Left cardiac atrium (tissue), 4 donors: ENCODE measurements at regions not wholly inside any gene's neighbourhood (a gene's known extent, or its start where the extent isn't known, plus 50 kb on each side); places are given as distances from the start of the nearest gene placed in this dataset.

Source experiments
- ATAC-seq, 2 donors: fragments of 200-7000 bp; cut with Tn5 transposase; one replicate each; pipeline ENCODE4 v1.9.1; 2020; ENCODE audit warnings: mild to moderate bottlenecking in 2 of 2, moderate library complexity in 2 of 2
- DNase-seq: peaks from one replicate; pipeline ENCODE4 v3.0.0-alpha.2; 2020
- intact Hi-C, 2 donors: fragments of 100-400 bp; cut with DNase I; formaldehyde crosslinking; loops; one replicate each; pipeline versions ENCODE4 v1.14.1 to v1.15.1; 2022 to 2023
- donor health status: DM: no; HTN: yes; CAD: no.
- donor health status: DM: no; HTN: yes; CAD: no; lungs with severe emphysema.
- donor health status: DM: yes; HTN: yes; CAD: no.
- donor health status: Dilated cardiomyopathy.

GRCh38 chr21:14874379-14874778, 190.4 kb downstream of the NRIP1 start:
- intact Hi-C loops: no loop called here
- DNase-seq: no peak
- ATAC-seq: no peak

GRCh38 chr21:14871861-14872260, 192.9 kb downstream of the NRIP1 start:
- DNase-seq (no peak), ATAC-seq (no peak)
- intact Hi-C loops: no loop called here

DNA sequence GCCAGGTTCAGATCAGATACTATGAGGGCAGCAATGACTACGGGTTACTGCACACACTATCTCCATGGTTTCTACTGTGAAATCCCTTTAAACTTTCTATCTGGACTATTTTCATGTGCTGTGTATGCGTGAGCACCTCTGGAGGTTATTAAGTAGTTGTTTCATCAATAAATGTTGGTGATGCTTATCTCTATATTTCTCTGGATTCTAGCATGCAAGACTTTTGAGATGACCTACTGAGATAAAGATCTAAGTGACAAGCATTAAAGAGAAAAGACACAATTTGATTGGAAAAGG, 194.0 kb downstream of the NRIP1 start:
- no peak for DNase-seq
- intact Hi-C loops: no loop called here
- ATAC-seq: no peak

DNA sequence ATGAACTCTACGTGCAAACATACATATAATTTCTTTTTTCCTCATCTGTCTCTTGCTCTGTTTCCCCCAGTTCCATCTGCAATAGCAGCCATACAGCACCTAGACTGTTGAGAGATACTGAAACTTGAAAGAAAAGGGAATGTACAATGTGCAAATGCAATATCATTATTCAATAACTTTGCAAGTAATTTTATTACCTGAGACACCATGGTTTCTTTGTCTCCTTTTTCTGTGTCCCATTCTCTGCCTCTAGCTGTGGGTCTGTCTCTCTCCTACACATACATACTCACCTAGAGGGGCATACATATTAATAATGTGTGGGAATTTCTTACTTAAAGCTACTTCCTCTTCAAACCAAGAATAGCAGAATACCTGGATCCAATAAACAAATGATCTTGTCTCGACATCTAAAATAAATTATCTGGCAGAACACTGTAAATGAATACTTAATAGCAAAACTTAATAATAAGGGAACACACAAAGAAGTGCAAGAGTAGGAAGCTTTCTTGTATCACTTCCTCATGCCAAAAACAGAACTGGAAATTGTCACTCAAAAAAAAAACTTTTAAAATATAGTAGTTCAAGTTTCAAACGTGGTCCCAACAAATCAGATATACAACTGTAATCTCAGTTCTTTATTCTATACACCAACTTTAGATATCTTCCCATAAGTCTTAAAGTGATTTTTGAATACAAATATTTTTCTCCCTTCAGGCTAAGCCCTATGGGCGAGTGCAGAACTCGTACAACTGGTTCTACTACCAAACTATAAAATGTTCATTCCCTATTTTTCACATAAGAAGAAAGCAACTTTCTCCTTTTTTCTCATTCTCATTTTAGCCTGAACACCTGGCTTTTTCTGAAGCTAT, 194.6 kb downstream of the NRIP1 start:
- DNase-seq (no peak), ATAC-seq (no peak)
- intact Hi-C loops: loop anchor here (10.0 kb wide), 3 partner anchors 615 to 725 kb away; no protein-coding TSS in a partner anchor

GRCh38 chr21:14866859-14867765, 197.7 kb downstream of the NRIP1 start:
- intact Hi-C loops: loop anchor here (10.0 kb wide), 3 partner anchors 612 to 728 kb away; no protein-coding TSS in a partner anchor
- DNase-seq (no peak), ATAC-seq (no peak)

DNA sequence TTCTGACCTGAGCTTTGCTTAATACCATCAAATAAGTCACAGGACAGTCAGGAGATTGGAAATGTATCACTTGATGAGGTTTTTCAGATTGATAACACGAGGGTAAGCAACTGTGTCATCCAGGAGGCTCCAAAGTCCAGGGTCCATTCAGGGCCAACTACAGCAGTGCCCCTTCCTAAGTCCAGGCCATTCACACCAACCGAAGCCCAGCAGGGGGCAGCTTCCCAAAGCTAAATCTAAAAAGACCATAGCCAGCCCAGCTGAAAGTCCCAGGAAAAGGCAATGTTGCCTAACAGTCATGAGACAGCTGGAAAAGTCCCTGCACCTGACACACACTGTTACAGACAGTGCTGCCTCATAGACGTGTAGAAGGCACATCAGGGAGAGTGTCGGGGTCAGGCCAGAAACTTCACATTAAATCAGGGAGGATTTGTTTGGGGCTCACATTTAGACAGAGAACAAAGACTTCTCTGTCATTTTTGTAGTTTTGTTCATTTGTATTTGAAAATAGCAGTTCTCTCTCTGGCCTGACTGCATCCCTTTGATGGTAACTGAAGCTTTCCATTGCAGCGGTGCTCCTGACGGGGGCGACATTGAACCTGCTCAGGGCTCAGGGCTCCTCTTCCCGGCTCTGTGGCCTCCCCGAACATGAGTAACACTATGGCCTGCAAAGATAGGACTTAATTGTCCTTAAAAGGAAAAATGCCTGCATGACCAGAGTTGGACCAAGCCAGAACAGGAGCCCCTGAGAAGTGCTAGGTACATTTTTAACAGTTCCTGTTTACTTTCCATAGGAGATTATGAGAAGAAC, 200.4 kb downstream of the NRIP1 start:
- peak; percentile 83 to 95 for ATAC-seq
- DNase-seq: peak; percentile 74
- intact Hi-C loops: loop anchor here (2.0 to 10.0 kb wide), 5 partner anchors 203 to 730 kb away; no protein-coding TSS in a partner anchor

DNA sequence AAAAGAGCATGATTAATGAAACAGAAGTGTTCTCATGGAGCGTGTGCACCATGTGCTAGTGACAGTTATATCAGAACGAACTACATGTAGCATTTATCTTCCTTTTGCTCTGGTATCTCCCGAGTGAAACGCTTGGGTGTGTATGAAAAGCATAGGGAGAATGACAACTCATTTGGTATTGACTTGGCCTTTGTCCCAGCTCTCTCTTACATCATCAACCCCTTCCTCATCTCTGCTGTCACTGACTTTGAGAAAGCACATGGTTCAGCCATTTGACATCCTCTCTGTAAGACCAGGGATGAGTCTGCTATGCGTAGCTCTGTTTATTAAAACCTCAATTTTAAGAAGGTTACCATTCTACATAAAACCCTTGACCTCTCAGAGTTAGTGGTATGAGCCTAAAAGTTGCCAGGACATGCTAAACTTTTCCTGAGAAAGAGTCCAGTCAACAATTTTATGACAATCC, 201.0 kb downstream of the NRIP1 start:
- intact Hi-C loops: loop anchor here (2.0 to 10.0 kb wide), 5 partner anchors 204 to 731 kb away; no protein-coding TSS in a partner anchor
- DNase-seq (no peak), ATAC-seq (peak in 1 of 2 donors; percentile 27)

GRCh38 chr21:14862794-14863720, 201.7 kb downstream of the NRIP1 start:
- intact Hi-C loops: loop anchor here (5.0 to 10.0 kb wide), 4 partner anchors 204 to 732 kb away; no protein-coding TSS in a partner anchor
- no peak for ATAC-seq
- no peak for DNase-seq

DNA sequence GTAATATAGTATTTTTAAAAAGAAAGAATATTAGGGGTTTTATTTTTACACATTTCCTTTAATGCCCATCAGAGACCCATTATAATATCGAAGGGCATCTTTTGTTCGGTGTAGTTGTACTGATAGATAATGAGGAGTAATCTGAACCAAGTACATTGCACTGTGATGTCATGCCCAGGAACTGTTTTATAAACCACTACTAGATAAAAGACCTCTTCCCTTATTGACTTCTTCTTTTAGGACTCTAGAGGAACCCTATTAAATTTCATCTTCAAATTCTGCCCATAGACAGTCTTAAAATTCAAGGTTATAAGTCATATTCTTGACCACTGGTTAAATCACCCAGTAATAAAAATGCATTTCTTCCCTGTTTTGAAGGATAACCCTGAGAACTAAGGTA, 206.5 kb downstream of the NRIP1 start:
- intact Hi-C loops: loop anchor here in 1 of 2 donors (10.0 kb wide), 1 partner anchor 444 kb away; no protein-coding TSS in a partner anchor
- DNase-seq: no peak
- no peak for ATAC-seq

- DNase-seq (no peak), ATAC-seq (no peak)
- intact Hi-C loops: loop anchor here in 1 of 2 donors (10.0 kb wide), 1 partner anchor 443 kb away; no protein-coding TSS in a partner anchor
Measured at GRCh38 chr21:14857529-14857928, 207.3 kb downstream of the NRIP1 start.

DNA sequence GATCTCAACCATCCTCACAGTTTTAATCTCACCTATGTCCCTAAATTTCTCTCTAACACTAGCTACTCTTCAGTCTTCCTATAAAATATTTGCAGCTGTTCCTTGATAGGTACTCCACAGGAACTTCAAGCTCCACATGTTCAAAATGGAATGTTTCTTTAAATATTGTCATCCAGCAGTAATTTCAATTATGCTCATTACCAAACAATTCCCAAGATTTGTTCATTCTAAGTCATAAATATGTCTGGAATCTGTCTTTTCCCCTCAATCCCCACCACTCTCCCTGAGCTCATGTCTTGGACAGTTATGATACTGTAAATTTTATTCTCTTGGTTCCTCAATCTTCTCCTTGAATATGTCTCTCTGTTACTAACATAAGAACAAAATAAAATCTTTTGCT, 214.4 kb downstream of the NRIP1 start:
- DNase-seq (no peak), ATAC-seq (no peak)
- intact Hi-C loops: loop anchor here in 1 of 2 donors (10.0 kb wide), 1 partner anchor 436 kb away; no protein-coding TSS in a partner anchor

DNA sequence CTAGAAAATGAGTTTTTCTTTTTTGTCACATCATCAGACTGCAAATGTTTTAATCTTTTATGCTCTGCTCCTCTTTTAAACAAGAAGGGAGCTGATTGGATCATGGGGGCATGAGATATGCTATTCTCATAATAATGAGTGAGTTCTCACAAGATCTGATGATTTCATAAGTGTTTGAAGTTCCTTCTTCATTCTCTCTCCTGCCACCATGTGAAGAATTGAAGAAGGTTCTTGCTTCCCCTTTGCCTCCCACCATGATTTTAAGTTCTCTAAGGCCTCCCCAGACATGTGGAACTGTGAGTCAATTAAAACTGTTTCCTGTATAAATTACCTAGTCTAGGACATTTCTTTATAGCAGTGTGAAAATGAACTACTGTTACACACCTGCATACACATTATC, 218.2 kb downstream of the NRIP1 start:
- DNase-seq: no peak
- intact Hi-C loops: no loop called here

DNA sequence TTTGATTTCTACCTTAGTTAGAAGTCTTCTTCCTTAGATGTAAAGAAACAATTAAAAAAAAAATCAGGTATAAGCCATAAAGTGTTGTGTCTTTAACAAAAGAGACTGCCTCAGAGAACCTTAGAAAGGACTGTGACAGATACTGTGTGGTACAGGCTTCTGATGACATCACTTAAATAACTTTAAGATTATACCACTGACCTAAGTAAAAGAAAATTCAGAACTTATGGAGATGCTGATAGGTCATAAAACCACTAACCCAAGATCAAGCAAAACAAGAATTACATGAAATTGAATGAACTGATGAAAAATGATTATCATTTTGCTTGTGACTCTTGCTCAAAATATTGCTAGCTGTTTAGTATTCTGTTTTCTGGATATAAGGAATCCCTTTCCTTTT, 220.8 kb downstream of the NRIP1 start:
- intact Hi-C loops: no loop called here
- DNase-seq: no peak
- no peak for ATAC-seq

More for the DNA sequence above, 218.2 kb downstream of the NRIP1 start:
- no peak for ATAC-seq

DNA sequence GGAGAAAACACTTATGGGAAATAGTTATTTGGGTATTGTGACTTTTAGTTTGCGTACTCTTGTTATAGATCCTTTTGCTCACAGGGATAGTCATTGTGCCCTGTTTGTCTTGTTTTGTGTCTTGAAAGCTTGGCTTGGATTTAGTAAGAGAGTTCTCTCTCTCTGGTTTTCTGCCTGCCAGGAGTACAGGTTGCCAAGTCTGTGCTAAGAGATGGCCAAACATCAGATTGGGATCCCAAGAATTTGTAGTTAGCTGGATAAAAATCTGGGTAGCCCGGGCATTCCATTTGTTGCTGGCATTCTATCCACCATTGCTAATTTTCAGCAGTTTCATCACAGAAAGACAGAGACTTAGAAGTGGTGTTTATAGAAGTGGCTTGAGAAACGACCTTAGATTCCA, 222.2 kb downstream of the NRIP1 start:
- ATAC-seq (no peak), DNase-seq (no peak)
- intact Hi-C loops: no loop called here

GRCh38 chr21:14841511-14842472, 223.0 kb downstream of the NRIP1 start:
- no peak for DNase-seq

DNA sequence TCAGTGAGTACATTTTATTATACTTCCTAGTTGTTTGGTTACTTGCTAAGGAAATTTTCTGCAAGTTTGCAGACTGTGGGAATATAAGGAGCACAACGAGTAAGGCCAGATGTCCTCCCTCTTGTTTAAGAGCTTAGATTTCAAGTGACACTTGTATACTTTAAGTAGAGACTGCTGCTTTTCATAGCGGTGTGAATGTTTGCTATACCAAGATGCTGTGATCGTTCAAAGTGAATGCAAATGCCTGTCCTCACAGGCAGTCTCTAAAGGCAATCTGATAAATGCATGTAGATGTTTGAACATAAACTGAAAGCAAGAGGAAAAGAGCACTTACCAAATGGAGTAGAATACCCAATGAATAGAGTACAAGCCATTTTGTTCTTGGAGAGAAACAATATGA, 226.4 kb downstream of the NRIP1 start:
- no peak for DNase-seq
- no peak for ATAC-seq
- intact Hi-C loops: no loop called here

More at GRCh38 chr21:14841511-14842472, 223.0 kb downstream of the NRIP1 start:
- no peak for ATAC-seq
- intact Hi-C loops: no loop called here

GRCh38 chr21:14836950-14837349, 227.8 kb downstream of the NRIP1 start:
- intact Hi-C loops: no loop called here
- ATAC-seq: no peak
- no peak for DNase-seq
